HepG2 (cell line): ENCODE measurements at regions not wholly inside any gene's neighbourhood (a gene's known extent, or its start where the extent isn't known, plus 50 kb on each side); places are given as distances from the start of the nearest gene placed in this dataset.

Source experiments
- CTCF ChIP-seq: sonication (generic); formaldehyde crosslinking; IDR thresholded peaks from 2 replicates; pipeline ENCODE4 v1.5.0; 2020; ENCODE audit warnings: mild to moderate bottlenecking, missing genetic modification reagents, moderate library complexity
- EZH2 ChIP-seq: conservative IDR thresholded peaks from 2 replicates; pipeline ENCODE4 v1.6.1; 2012; ENCODE audit warnings: mild to moderate bottlenecking, low read depth, low read length, moderate library complexity
- JUND ChIP-seq: sonication (generic); formaldehyde crosslinking; IDR thresholded peaks from 2 replicates; pipeline ENCODE4 v1.8.0; 2022; ENCODE audit warnings: mild to moderate bottlenecking, missing genetic modification reagents
- KLF13 ChIP-seq: sonication (generic); formaldehyde crosslinking; IDR thresholded peaks from 2 replicates; pipeline ENCODE4 v1.4.0; 2020; ENCODE audit warnings: mild to moderate bottlenecking, missing genetic modification reagents
- PAWR ChIP-seq: sonication (generic); formaldehyde crosslinking; IDR thresholded peaks from 2 replicates; pipeline ENCODE4 v1.4.0; 2020; ENCODE audit warnings: missing genetic modification reagents, mild to moderate bottlenecking, borderline replicate concordance
- POLR2A ChIP-seq, 2 experiments: IDR thresholded peaks; 2 replicates each; pipeline ENCODE4 v1.6.1; 2011; ENCODE audit warnings: low read depth in 2 of 2, low read length in 2 of 2, mild to moderate bottlenecking in 1 of 2, moderate library complexity in 1 of 2; ENCODE audit not compliant: insufficient read depth in 1 of 2
- PTBP1 ChIP-seq: fragments of 200-400 bp; formaldehyde crosslinking; IDR thresholded peaks from 2 replicates; pipeline ENCODE4 v1.6.1; 2018; ENCODE audit warnings: low read length, low read depth; ENCODE audit not compliant: poor library complexity, severe bottlenecking
- SMC3 ChIP-seq: IDR thresholded peaks from 2 replicates; pipeline ENCODE4 v1.6.1; 2011; ENCODE audit warnings: low read length, improper control_type of control experiment
- ZBTB7A ChIP-seq: sonication (generic); formaldehyde crosslinking; IDR thresholded peaks from 2 replicates; pipeline ENCODE4 v1.8.0; 2022; ENCODE audit warnings: mild to moderate bottlenecking, missing genetic modification reagents
- ZNF24 ChIP-seq: fragments of 450-650 bp; IDR thresholded peaks from 2 replicates; pipeline ENCODE4 v1.6.1; 2017; ENCODE audit warnings: antibody characterized with exemption, mild to moderate bottlenecking
- ZNF709 ChIP-seq: sonication (generic); formaldehyde crosslinking; IDR thresholded peaks from 2 replicates; pipeline ENCODE4 v1.5.0; 2020; ENCODE audit warnings: mild to moderate bottlenecking, missing genetic modification reagents
- TF ChIP-seq, protein P1 (sequence below): sonication (generic); formaldehyde crosslinking; conservative IDR thresholded peaks from 2 replicates; pipeline ENCODE4 v1.8.1; 2023; ENCODE audit warnings: missing genetic modification reagents
- TF ChIP-seq, protein P2 (sequence below): IDR thresholded peaks from 2 replicates; pipeline ENCODE4 v1.6.1; 2012; ENCODE audit warnings: inconsistent platforms

- TF ChIP-seq, protein P1, sequence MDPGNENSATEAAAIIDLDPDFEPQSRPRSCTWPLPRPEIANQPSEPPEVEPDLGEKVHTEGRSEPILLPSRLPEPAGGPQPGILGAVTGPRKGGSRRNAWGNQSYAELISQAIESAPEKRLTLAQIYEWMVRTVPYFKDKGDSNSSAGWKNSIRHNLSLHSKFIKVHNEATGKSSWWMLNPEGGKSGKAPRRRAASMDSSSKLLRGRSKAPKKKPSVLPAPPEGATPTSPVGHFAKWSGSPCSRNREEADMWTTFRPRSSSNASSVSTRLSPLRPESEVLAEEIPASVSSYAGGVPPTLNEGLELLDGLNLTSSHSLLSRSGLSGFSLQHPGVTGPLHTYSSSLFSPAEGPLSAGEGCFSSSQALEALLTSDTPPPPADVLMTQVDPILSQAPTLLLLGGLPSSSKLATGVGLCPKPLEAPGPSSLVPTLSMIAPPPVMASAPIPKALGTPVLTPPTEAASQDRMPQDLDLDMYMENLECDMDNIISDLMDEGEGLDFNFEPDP = no peak
- no peak for TF ChIP-seq PAWR (CRISPR knock-in tag)
- no peak for TF ChIP-seq KLF13 (CRISPR knock-in tag)
- TF ChIP-seq CTCF (CRISPR knock-in tag) = no peak
- TF ChIP-seq POLR2A (IDR thresholded peaks at IDR 0.05; ENCODE audit: insufficient read depth in 1 of 2, low read depth in 2 of 2, low read length in 2 of 2) = no peak
- TF ChIP-seq, protein P2, sequence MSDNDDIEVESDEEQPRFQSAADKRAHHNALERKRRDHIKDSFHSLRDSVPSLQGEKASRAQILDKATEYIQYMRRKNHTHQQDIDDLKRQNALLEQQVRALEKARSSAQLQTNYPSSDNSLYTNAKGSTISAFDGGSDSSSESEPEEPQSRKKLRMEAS = no peak
- no peak for TF ChIP-seq ZBTB7A (CRISPR knock-in tag)
- TF ChIP-seq SMC3 = no peak
- TF ChIP-seq ZNF24 = no peak
- no peak for TF ChIP-seq JUND
- no peak for TF ChIP-seq EZH2
- no peak for TF ChIP-seq ZNF709
- TF ChIP-seq PTBP1 = no peak
These were observed 265.8 kb downstream of the TENT4A start for GRCh38 chr5:6979061-6979460.
